Fibroblast of pulmonary artery (primary cell): ENCODE measurements at regions not wholly inside any gene's neighbourhood (a gene's known extent, or its start where the extent isn't known, plus 50 kb on each side); places are given as distances from the start of the nearest gene placed in this dataset.

Experiments used
- DNase-seq: peaks from one replicate; pipeline ENCODE4 v3.0.0-alpha.2; 2010; ENCODE audit warnings: low read depth
- H3K4me3 ChIP-seq: replicated peaks from 2 replicates; pipeline ENCODE4 v1.5.1; 2011; ENCODE audit warnings: low read depth, mild to moderate bottlenecking, control low read depth, low read length, moderate library complexity
- TF ChIP-seq, protein P1 (sequence below): IDR thresholded peaks from 2 replicates; pipeline ENCODE4 v1.5.1; 2011; ENCODE audit warnings: mild to moderate bottlenecking, control low read depth, low read length, inconsistent platforms; ENCODE audit errors: missing control alignments

- no peak overlapping the region for H3K4me3 ChIP-seq
- peak; percentile 82 for DNase-seq
- TF ChIP-seq, protein P1, sequence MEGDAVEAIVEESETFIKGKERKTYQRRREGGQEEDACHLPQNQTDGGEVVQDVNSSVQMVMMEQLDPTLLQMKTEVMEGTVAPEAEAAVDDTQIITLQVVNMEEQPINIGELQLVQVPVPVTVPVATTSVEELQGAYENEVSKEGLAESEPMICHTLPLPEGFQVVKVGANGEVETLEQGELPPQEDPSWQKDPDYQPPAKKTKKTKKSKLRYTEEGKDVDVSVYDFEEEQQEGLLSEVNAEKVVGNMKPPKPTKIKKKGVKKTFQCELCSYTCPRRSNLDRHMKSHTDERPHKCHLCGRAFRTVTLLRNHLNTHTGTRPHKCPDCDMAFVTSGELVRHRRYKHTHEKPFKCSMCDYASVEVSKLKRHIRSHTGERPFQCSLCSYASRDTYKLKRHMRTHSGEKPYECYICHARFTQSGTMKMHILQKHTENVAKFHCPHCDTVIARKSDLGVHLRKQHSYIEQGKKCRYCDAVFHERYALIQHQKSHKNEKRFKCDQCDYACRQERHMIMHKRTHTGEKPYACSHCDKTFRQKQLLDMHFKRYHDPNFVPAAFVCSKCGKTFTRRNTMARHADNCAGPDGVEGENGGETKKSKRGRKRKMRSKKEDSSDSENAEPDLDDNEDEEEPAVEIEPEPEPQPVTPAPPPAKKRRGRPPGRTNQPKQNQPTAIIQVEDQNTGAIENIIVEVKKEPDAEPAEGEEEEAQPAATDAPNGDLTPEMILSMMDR = peak; percentile 63
Measured at GRCh38 chr15:38991126-38991525, 426.5 kb upstream of the RASGRP1 start.

DNA sequence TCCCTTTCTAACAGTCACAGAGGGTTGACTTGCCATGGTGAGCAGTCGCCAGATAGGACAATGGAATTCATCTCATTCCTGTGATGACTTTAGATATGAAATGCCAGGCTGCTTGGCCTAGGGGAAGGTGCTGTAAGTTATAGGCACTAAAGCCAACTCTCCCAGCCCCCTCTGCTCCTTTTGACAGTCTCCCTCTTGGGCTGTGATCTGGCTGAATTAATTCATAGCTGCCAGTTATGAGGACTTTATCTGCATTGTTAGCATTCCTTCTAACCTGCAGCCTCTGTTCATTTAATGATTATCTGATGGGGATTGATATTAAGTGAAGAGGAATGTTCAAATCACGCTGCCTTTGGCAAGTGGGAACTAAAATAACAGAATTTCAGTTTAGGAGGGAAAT is 427.1 kb upstream of the RASGRP1 start:
- H3K4me3 ChIP-seq = no peak overlapping the region
- peak; percentile 59 for DNase-seq
- TF ChIP-seq, protein P1 = no peak

GRCh38 chr15:38992506-38992905 is 427.9 kb upstream of the RASGRP1 start:
- TF ChIP-seq, protein P1 = no peak
- peak; percentile 59 for DNase-seq
- no peak overlapping the region for H3K4me3 ChIP-seq

DNA sequence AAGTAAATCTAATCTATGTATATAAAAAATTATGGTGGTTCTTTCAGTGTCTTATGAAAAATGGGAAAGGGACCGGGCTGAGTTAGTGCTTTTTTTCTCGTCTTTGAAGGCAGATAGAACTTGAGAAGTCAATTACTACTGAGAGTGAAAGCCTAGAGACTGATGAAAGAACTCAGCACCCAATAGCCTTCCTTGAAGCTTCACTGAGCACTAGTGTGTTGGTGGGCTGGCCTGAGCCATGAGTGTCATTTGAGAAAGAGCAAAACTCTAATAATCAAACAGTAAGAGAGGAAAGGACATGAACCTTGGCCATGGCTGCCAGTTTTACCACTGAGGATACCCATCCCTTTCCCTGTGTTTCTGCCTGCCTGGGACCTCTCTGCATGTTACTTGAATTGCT is 428.3 kb upstream of the RASGRP1 start:
- TF ChIP-seq, protein P1 = no peak
- no peak overlapping the region for H3K4me3 ChIP-seq
- no peak for DNase-seq

DNA sequence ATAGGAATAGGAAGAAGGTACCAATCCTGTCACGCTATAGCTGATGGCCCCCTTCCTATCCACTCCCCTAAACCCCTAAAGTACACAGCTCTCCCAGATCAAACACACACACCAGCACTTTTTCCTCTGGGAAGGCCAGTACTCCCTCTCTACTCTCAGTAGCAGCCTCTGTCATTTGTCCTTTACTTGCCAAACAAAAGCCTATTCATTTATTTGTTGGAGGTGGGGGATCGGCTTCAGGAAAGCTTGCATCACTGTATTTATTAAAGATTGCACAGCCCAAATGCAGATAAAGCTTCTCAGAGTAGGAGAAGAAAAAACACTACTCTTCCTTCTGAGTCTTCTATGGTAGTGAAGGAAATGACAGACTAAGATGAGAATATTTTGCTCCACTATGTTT is 429.7 kb upstream of the RASGRP1 start:
- DNase-seq = peak; percentile 72
- H3K4me3 ChIP-seq = no peak overlapping the region
- TF ChIP-seq, protein P1 = no peak

- TF ChIP-seq, protein P1 = no peak
- no peak overlapping the region for H3K4me3 ChIP-seq
- peak; percentile 95 for DNase-seq
Measured at GRCh38 chr15:38996111-38996631, 431.6 kb upstream of the RASGRP1 start.

GRCh38 chr15:38997841-38998240 is 433.2 kb upstream of the RASGRP1 start:
- TF ChIP-seq, protein P1 = no peak
- DNase-seq = no peak
- no peak overlapping the region for H3K4me3 ChIP-seq
